ENCODE measurements at regions not wholly inside any gene's neighbourhood (a gene's known extent, or its start where the extent isn't known, plus 50 kb on each side); places are given as distances from the start of the nearest gene placed in this dataset.
"Not testable (repeated sequence)": the region's sequence is repeated elsewhere in the genome, so short reads cannot be mapped to it uniquely, and the experiment has no call there.

- Histone ChIP-seq H3K4me3 (ENCODE audit: low read depth, low read length) (no peak overlapping the region), H3K36me3 (ENCODE audit: control insufficient read depth, insufficient read depth, low read length) (no peaks in the 10 kb centered on the region), H3K27me3 (ENCODE audit: control insufficient read depth, insufficient read depth, low read length) (no peaks in the 10 kb centered on the region)
- DNase-seq (ENCODE audit: low read depth): no peak
- TF ChIP-seq, protein P1, sequence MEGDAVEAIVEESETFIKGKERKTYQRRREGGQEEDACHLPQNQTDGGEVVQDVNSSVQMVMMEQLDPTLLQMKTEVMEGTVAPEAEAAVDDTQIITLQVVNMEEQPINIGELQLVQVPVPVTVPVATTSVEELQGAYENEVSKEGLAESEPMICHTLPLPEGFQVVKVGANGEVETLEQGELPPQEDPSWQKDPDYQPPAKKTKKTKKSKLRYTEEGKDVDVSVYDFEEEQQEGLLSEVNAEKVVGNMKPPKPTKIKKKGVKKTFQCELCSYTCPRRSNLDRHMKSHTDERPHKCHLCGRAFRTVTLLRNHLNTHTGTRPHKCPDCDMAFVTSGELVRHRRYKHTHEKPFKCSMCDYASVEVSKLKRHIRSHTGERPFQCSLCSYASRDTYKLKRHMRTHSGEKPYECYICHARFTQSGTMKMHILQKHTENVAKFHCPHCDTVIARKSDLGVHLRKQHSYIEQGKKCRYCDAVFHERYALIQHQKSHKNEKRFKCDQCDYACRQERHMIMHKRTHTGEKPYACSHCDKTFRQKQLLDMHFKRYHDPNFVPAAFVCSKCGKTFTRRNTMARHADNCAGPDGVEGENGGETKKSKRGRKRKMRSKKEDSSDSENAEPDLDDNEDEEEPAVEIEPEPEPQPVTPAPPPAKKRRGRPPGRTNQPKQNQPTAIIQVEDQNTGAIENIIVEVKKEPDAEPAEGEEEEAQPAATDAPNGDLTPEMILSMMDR (IDR thresholded peaks at IDR 0.05; ENCODE audit: insufficient read depth, low read length, poor library complexity, severe bottlenecking): no peak
These were observed 679.9 kb downstream of the ISL1 start for GRCh38 chr5:52063186-52063585.

DNA sequence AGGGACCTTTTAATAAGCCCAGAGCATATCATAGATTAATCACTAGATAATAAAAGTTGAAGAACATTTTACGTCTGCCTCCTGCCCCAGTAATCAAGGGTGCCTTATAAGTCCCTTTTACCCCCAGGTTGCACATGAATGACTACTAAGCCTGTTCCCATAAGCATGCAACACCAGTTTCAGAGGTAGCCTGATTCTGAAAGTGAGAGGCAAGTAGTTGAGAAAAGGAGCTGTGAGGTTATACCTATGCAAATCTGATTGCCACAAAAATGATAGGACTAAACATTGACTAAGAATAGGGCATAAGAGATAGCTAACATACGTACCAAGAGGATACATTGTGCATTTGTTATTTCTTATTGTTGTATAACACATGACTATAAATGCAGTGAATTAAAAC lies 681.9 kb downstream of the ISL1 start:
- TF ChIP-seq, protein P1 (IDR thresholded peaks at IDR 0.05; ENCODE audit: insufficient read depth, low read length, poor library complexity, severe bottlenecking): no peak
- no peak for DNase-seq (ENCODE audit: low read depth)
- no peaks in the 10 kb centered on the region for H3K36me3 ChIP-seq (ENCODE audit: control insufficient read depth, insufficient read depth, low read length)
- H3K4me3 ChIP-seq (ENCODE audit: low read depth, low read length): no peak overlapping the region
- H3K27me3 ChIP-seq (ENCODE audit: control insufficient read depth, insufficient read depth, low read length): no peaks in the 10 kb centered on the region

GRCh38 chr5:52069997-52070396 lies 686.7 kb downstream of the ISL1 start:
- DNase-seq (ENCODE audit: low read depth): no peak
- Histone ChIP-seq H3K27me3 (ENCODE audit: control insufficient read depth, insufficient read depth, low read length) (no peaks in the 10 kb centered on the region), H3K36me3 (ENCODE audit: control insufficient read depth, insufficient read depth, low read length) (no peaks in the 10 kb centered on the region), H3K4me3 (ENCODE audit: low read depth, low read length) (no peak overlapping the region)
- TF ChIP-seq, protein P1 (IDR thresholded peaks at IDR 0.05; ENCODE audit: insufficient read depth, low read length, poor library complexity, severe bottlenecking): no peak

GRCh38 chr5:52073993-52074689 lies 690.9 kb downstream of the ISL1 start:
- DNase-seq (ENCODE audit: low read depth): no peak
- H3K4me3 ChIP-seq (ENCODE audit: low read depth, low read length): no peak overlapping the region
- H3K27me3 ChIP-seq (ENCODE audit: control insufficient read depth, insufficient read depth, low read length): no peaks in the 10 kb centered on the region
- TF ChIP-seq, protein P1 (IDR thresholded peaks at IDR 0.05; ENCODE audit: insufficient read depth, low read length, poor library complexity, severe bottlenecking): no peak
- no peaks in the 10 kb centered on the region for H3K36me3 ChIP-seq (ENCODE audit: control insufficient read depth, insufficient read depth, low read length)

DNA sequence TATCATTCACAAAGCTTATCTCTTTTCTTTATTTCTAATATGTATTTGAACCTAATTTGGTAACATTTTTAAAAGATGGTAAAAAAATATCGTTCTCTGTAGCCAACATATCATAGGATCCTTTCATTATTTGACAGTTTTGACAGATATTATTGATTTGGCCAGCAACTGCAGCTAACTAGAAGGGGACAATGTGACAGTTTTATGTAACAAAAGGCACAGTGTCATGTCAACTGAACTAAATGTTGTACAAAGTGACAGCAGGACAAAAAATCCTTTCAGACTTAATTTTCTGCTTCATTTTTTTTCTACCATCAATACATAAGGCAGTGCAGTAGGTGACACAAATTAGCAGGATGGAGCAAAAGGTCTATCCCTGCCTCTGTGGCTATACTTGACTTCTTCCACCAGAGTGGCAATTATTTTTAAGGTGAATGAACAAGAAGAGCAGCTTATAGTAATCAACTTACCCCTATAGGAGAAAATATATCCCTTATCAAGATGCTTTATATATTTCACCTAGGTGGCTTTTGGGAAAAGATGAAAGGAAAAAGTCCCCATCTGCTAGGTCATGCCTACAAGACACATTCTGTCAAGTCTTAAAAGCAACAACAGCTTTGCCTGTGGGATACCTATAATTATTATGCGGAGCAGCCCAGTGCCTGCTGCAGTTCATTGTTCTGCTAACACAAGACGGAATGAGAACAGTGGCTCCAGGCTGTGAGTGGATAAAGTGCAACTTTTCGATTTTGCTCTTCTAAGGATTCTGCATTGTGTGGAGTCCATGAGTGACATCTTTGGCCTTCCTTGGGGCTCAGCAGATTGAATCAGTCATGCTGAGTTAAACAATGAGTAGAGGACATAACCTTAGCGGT lies 694.9 kb downstream of the ISL1 start:
- no peaks in the 10 kb centered on the region for H3K36me3 ChIP-seq (ENCODE audit: control insufficient read depth, insufficient read depth, low read length)
- H3K4me3 ChIP-seq (ENCODE audit: low read depth, low read length): no peak overlapping the region
- DNase-seq (ENCODE audit: low read depth): no peak
- no peaks in the 10 kb centered on the region for H3K27me3 ChIP-seq (ENCODE audit: control insufficient read depth, insufficient read depth, low read length)
- TF ChIP-seq, protein P1 (IDR thresholded peaks at IDR 0.05; ENCODE audit: insufficient read depth, low read length, poor library complexity, severe bottlenecking): no peak

DNA sequence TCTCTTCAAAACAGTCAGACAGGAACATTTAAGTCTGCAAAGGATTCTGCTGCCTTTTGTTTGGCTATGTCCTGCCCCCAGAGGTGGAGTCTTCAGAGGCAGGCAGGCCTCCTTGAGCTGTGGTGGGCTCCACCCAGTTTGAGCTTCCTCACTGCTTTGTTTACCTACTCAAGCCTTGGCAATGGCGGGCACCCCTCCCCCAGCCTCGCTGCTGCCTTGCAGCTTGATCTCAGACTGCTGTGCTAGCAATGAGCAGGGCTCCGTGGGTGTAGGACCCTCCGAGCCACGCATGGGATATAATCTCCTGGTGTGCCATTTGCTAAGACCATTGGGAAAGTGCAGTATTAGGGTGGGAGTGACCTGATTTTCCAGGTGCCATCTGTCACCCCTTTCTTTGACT lies 685.4 kb upstream of the ITGA1 start:
- not testable (repeated sequence) for H3K27me3 ChIP-seq (ENCODE audit: control insufficient read depth, insufficient read depth, low read length); H3K4me3 ChIP-seq (ENCODE audit: low read depth, low read length); DNase-seq (ENCODE audit: low read depth); H3K36me3 ChIP-seq (ENCODE audit: control insufficient read depth, insufficient read depth, low read length)

Data from kidney epithelial cell (primary cell).